H1 (cell line): ENCODE measurements at regions not wholly inside any gene's neighbourhood (a gene's known extent, or its start where the extent isn't known, plus 50 kb on each side); places are given as distances from the start of the nearest gene placed in this dataset.

Experiments
- CTCF ChIA-PET: fragments of 300-600 bp; sonication (Branson Sonifier 250); formaldehyde crosslinking; loops from one replicate; lab custom pipeline; 2021; ENCODE audit not compliant: partially characterized antibody; lab: Charles Lee
- POLR2A ChIA-PET: fragments of 300-600 bp; sonication (Branson Sonifier 250); formaldehyde crosslinking; loops from one replicate; lab custom pipeline; 2021; ENCODE audit warnings: inconsistent platforms; ENCODE audit not compliant: partially characterized antibody; lab: Charles Lee
- DNase-seq, 2 experiments: peaks; one replicate each; pipeline versions ENCODE4 v3.0.0 to v3.0.0-alpha.2; 2010 to 2022; ENCODE audit warnings: low spot score in 2 of 2, low read depth in 1 of 2, mixed read lengths in 1 of 2
- FAIRE-seq: peaks from 2 replicates; lab custom pipeline; 2011; peaks lifted over from hg19 to GRCh38; lab: Jason Lieb, UNC
- H2AFZ ChIP-seq: 2 replicates; pipeline ENCODE4 v1.8.1; 2012; ENCODE audit warnings: low read length, inconsistent platforms
- H2AK5ac ChIP-seq: 2 replicates; pipeline ENCODE4 v1.6.1; 2013; ENCODE audit warnings: low read depth, low read length
- H2BK120ac ChIP-seq: replicated peaks from 2 replicates; pipeline ENCODE3; 2013; ENCODE audit warnings: low read depth, low read length, inconsistent platforms
- H2BK12ac ChIP-seq: 2 replicates; pipeline ENCODE4 v1.6.1; 2013; ENCODE audit warnings: low read depth, low read length
- H2BK15ac ChIP-seq: 2 replicates; pipeline ENCODE4 v1.6.1; 2013; ENCODE audit warnings: low read length
- H2BK20ac ChIP-seq: 2 replicates; pipeline ENCODE4 v1.6.1; 2013; ENCODE audit warnings: low read length
- H2BK5ac ChIP-seq: 2 replicates; pipeline ENCODE4 v1.6.1; 2013; ENCODE audit warnings: low read depth, low read length
- H3K14ac ChIP-seq: 2 replicates; pipeline ENCODE4 v1.6.1; 2013; ENCODE audit warnings: inconsistent platforms; ENCODE audit not compliant: insufficient read length
- H3K18ac ChIP-seq: 2 replicates; pipeline ENCODE4 v1.6.1; 2013; ENCODE audit warnings: low read length; ENCODE audit errors: extremely low read depth
- H3K23ac ChIP-seq: 2 replicates; pipeline ENCODE4 v1.6.1; 2013; ENCODE audit warnings: inconsistent platforms; ENCODE audit not compliant: insufficient read length
- H3K23me2 ChIP-seq: 2 replicates; pipeline ENCODE4 v1.6.1; 2013; ENCODE audit warnings: low read depth, low read length
- H3K27ac ChIP-seq: 2 replicates; pipeline ENCODE4 v1.6.1; 2011; ENCODE audit warnings: low read depth, low read length, inconsistent platforms
- H3K27me3 ChIP-seq, 4 experiments: replicated peaks in 1 of 4; 1 replicate in 1 of 4; 2 replicates in 3 of 4; pipeline versions ENCODE4 v1.6.1 to v1.8.1; 2011 to 2013; ENCODE audit warnings: low read length in 3 of 4, mild to moderate bottlenecking in 3 of 4, inconsistent platforms in 2 of 4, mixed read lengths in 2 of 4, moderate library complexity in 1 of 4; ENCODE audit not compliant: control insufficient read depth in 3 of 4, insufficient read depth in 3 of 4; ENCODE audit errors: extremely low read depth in 1 of 4
- H3K36me3 ChIP-seq, 4 experiments: 2 replicates each; pipeline versions ENCODE4 v1.6.1 to v1.8.1; 2011 to 2013; ENCODE audit warnings: mild to moderate bottlenecking in 4 of 4, low read length in 3 of 4, moderate library complexity in 2 of 4, control low read depth in 1 of 4, inconsistent platforms in 1 of 4; ENCODE audit not compliant: insufficient read depth in 4 of 4, control insufficient read depth in 2 of 4
- H3K4ac ChIP-seq: replicated peaks from 2 replicates; pipeline ENCODE3; 2013; ENCODE audit warnings: low read length, low read depth, mixed read lengths, inconsistent platforms; ENCODE audit not compliant: insufficient read length
- H3K4me1 ChIP-seq, 4 experiments: replicated peaks in 1 of 4; 1 replicate in 1 of 4; 2 replicates in 3 of 4; pipeline versions ENCODE4 v1.6.1 to v1.8.1; 2011 to 2013; ENCODE audit warnings: low read length in 3 of 4, inconsistent platforms in 2 of 4, mixed read lengths in 1 of 4; ENCODE audit not compliant: insufficient read depth in 4 of 4, control insufficient read depth in 3 of 4
- H3K4me2 ChIP-seq, 2 experiments: 2 replicates each; pipeline versions ENCODE4 v1.6.1 to v1.8.1; 2011 to 2013; ENCODE audit warnings: low read depth in 2 of 2, low read length in 2 of 2, control low read depth in 1 of 2, inconsistent platforms in 1 of 2, mild to moderate bottlenecking in 1 of 2; ENCODE audit not compliant: insufficient read depth in 1 of 2
- H3K4me3 ChIP-seq, 4 experiments: fragments of 200-600, 300-600 bp in 1 of 4; sonication (generic), shearing (Covaris generic), sonication (Bioruptor Twin) in 1 of 4; 2 replicates each; pipeline versions ENCODE4 v1.5.1 to v1.8.1; 2011 to 2016; ENCODE audit warnings: low read length in 4 of 4, low read depth in 3 of 4, control low read depth in 2 of 4, inconsistent platforms in 2 of 4, mild to moderate bottlenecking in 2 of 4, mixed read lengths in 1 of 4, moderate library complexity in 1 of 4; ENCODE audit not compliant: insufficient read depth in 2 of 4; ENCODE audit errors: extremely low read depth in 1 of 4
- H3K56ac ChIP-seq: replicated peaks from 2 replicates; pipeline ENCODE3; 2013; ENCODE audit warnings: low read depth, mild to moderate bottlenecking, mixed read lengths, low read length, inconsistent platforms; ENCODE audit not compliant: insufficient read length
- H3K79me1 ChIP-seq: 2 replicates; pipeline ENCODE4 v1.6.1; 2013; ENCODE audit warnings: low read depth, low read length, control low read depth
- H3K79me2 ChIP-seq, 2 experiments: 2 replicates each; pipeline versions ENCODE4 v1.6.1 to v1.8.1; 2012 to 2013; ENCODE audit warnings: low read length in 2 of 2, mild to moderate bottlenecking in 2 of 2, inconsistent platforms in 1 of 2; ENCODE audit not compliant: insufficient read depth in 2 of 2, control insufficient read depth in 1 of 2
- H3K9ac ChIP-seq, 4 experiments: replicated peaks in 1 of 4; 1 replicate in 1 of 4; 2 replicates in 3 of 4; pipeline versions ENCODE4 v1.6.1 to v1.8.1; 2011 to 2013; ENCODE audit warnings: low read depth in 3 of 4, low read length in 3 of 4, control low read depth in 2 of 4, mild to moderate bottlenecking in 2 of 4, moderate library complexity in 2 of 4, inconsistent platforms in 1 of 4; ENCODE audit errors: extremely low read depth in 1 of 4
- H3K9me3 ChIP-seq, 2 experiments: 2 replicates each; pipeline versions ENCODE4 v1.6.1 to v1.8.1; 2012 to 2013; ENCODE audit warnings: mild to moderate bottlenecking in 2 of 2, moderate library complexity in 2 of 2, control low read depth in 1 of 2, inconsistent platforms in 1 of 2, low read depth in 1 of 2, low read length in 1 of 2, mixed read lengths in 1 of 2; ENCODE audit not compliant: insufficient read depth in 2 of 2
- H4K20me1 ChIP-seq, 2 experiments: replicated peaks in 1 of 2; 2 replicates each; pipeline versions ENCODE3 to v1.8.1; 2011 to 2013; ENCODE audit warnings: inconsistent platforms in 2 of 2, low read length in 2 of 2, mild to moderate bottlenecking in 1 of 2; ENCODE audit not compliant: insufficient read depth in 2 of 2, control insufficient read depth in 1 of 2
- H4K5ac ChIP-seq: 2 replicates; pipeline ENCODE4 v1.6.1; 2013; ENCODE audit warnings: low read length, low read depth, mixed read lengths, inconsistent platforms; ENCODE audit not compliant: insufficient read length
- H4K8ac ChIP-seq: 2 replicates; pipeline ENCODE4 v1.8.0; 2013; ENCODE audit warnings: mild to moderate bottlenecking, moderate library complexity, low read length, inconsistent platforms; ENCODE audit not compliant: insufficient read depth; ENCODE audit errors: extremely low read depth
- H4K91ac ChIP-seq: replicated peaks from 2 replicates; pipeline ENCODE3; 2013; ENCODE audit warnings: low read length, mixed read lengths, inconsistent platforms; ENCODE audit not compliant: insufficient read length
- CBX8 ChIP-seq: fragments of 300-800, 300-1000 bp; sonication (generic); IDR thresholded peaks from 2 replicates; pipeline ENCODE4 v1.7.1; 2016; ENCODE audit warnings: low read depth, low read length, borderline replicate concordance
- GABPA ChIP-seq: IDR thresholded peaks from 2 replicates; pipeline ENCODE4 v1.6.1; 2011; ENCODE audit warnings: mild to moderate bottlenecking, low read length, moderate library complexity, borderline replicate concordance; ENCODE audit not compliant: insufficient read depth
- JUN ChIP-seq: IDR thresholded peaks from 2 replicates; pipeline ENCODE4 v1.6.1; 2011; ENCODE audit warnings: low read depth, mild to moderate bottlenecking, improper control_type of control experiment, low read length
- TCF12 ChIP-seq: IDR thresholded peaks from 2 replicates; pipeline ENCODE4 v1.6.1; 2011; ENCODE audit warnings: low read depth, mild to moderate bottlenecking, low read length
- TEAD4 ChIP-seq: IDR thresholded peaks from 2 replicates; pipeline ENCODE4 v1.6.1; 2012; ENCODE audit warnings: low read depth, low read length, inconsistent platforms, mixed read lengths
- WGBS, 2 experiments: shearing (Covaris generic) in 1 of 2; methylation state at CpG; one replicate each; pipeline versions ENCODE4 v1.1.6 to v1.1.7; 2013 to 2015; ENCODE audit warnings: low lambda C conversion rate in 2 of 2, mixed read lengths in 2 of 2, inconsistent platforms in 1 of 2, low coverage in 1 of 2, missing lambda C conversion rate in 1 of 2; ENCODE audit not compliant: insufficient replicate concordance in 2 of 2, insufficient coverage in 1 of 2, insufficient read length in 1 of 2; ENCODE audit errors: extremely low coverage in 1 of 2, missing lambda C conversion rate in 1 of 2; 5-methylcytosine and 5-hydroxymethylcytosine counted together
- TF ChIP-seq, protein P1 (sequence below), 3 experiments: IDR thresholded peaks; 1 replicate in 2 of 3; 2 replicates in 1 of 3; pipeline versions ENCODE4 v1.5.1 to v1.6.1; 2011; ENCODE audit warnings: low read length in 3 of 3, mild to moderate bottlenecking in 3 of 3, inconsistent platforms in 2 of 3, low read depth in 1 of 3, moderate library complexity in 1 of 3; ENCODE audit not compliant: insufficient read depth in 1 of 3; ENCODE audit errors: control extremely low read depth in 1 of 3

- no peak overlapping the region for H2BK15ac ChIP-seq
- H3K4me3 ChIP-seq: no peak overlapping the region
- H3K18ac ChIP-seq: no peak overlapping the region
- no peaks in the 10 kb centered on the region for H3K36me3 ChIP-seq
- no peaks in the 10 kb centered on the region for H3K27me3 ChIP-seq
- no peak overlapping the region for H3K9ac ChIP-seq
- H2BK120ac ChIP-seq: no peak overlapping the region
- H3K9me3 ChIP-seq: no peaks in the 10 kb centered on the region; a peak in 1 of 4 replicates
- H2BK20ac ChIP-seq: no peak overlapping the region
- WGBS, 2 experiments: 87% methylated on average over 2 of the region's 2 CpGs; no CpG with 5 or more reads in 1 of the 2 experiments
- no peak overlapping the region for H3K56ac ChIP-seq
- ChIA-PET POLR2A (no interaction called here), CTCF (interaction anchor here (0.7 to 1.1 kb wide), 2 partner anchors 133 to 1327 kb away, joined by 3 read pairs; no protein-coding TSS in a partner anchor)
- 0 out of 2 replicates have a peak, but pooled peaks have one; percentile 31 for TF ChIP-seq TEAD4
- no peak for TF ChIP-seq TCF12
- TF ChIP-seq CBX8: no peak
- TF ChIP-seq, protein P1, sequence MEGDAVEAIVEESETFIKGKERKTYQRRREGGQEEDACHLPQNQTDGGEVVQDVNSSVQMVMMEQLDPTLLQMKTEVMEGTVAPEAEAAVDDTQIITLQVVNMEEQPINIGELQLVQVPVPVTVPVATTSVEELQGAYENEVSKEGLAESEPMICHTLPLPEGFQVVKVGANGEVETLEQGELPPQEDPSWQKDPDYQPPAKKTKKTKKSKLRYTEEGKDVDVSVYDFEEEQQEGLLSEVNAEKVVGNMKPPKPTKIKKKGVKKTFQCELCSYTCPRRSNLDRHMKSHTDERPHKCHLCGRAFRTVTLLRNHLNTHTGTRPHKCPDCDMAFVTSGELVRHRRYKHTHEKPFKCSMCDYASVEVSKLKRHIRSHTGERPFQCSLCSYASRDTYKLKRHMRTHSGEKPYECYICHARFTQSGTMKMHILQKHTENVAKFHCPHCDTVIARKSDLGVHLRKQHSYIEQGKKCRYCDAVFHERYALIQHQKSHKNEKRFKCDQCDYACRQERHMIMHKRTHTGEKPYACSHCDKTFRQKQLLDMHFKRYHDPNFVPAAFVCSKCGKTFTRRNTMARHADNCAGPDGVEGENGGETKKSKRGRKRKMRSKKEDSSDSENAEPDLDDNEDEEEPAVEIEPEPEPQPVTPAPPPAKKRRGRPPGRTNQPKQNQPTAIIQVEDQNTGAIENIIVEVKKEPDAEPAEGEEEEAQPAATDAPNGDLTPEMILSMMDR (IDR thresholded peaks at IDR 0.05; ENCODE audit: control extremely low read depth in 1 of 3, insufficient read depth in 1 of 3, low read depth in 1 of 3, low read length in 3 of 3): no peak
- no peak for TF ChIP-seq JUN
- TF ChIP-seq GABPA: no peak
- no peak overlapping the region for H3K14ac ChIP-seq
- no peaks in the 10 kb centered on the region; a peak in 2 of 7 replicates for H3K4me1 ChIP-seq
- no peak overlapping the region for H2AFZ ChIP-seq
- no peak overlapping the region for H4K8ac ChIP-seq
- no peak overlapping the region for H2BK5ac ChIP-seq
- no peak overlapping the region for H4K5ac ChIP-seq
- H3K79me1 ChIP-seq: no peaks in the 10 kb centered on the region
- no peak for DNase-seq
- H4K20me1 ChIP-seq: no peaks in the 10 kb centered on the region
- no peak overlapping the region for H3K4me2 ChIP-seq
- no peak overlapping the region for H2BK12ac ChIP-seq
- no peak overlapping the region for H3K23ac ChIP-seq
- H3K27ac ChIP-seq: no peak overlapping the region
- H3K4ac ChIP-seq: no peak overlapping the region
- no peaks in the 10 kb centered on the region for H3K23me2 ChIP-seq
- no peak for FAIRE-seq
- H3K79me2 ChIP-seq: no peaks in the 10 kb centered on the region
- no peak overlapping the region for H4K91ac ChIP-seq
- no peak overlapping the region for H2AK5ac ChIP-seq
These were observed 84.1 kb upstream of the ACKR3 start for GRCh38 chr2:236485519-236485918.
